ENCODE measurements at regions not wholly inside any gene's neighbourhood (a gene's known extent, or its start where the extent isn't known, plus 50 kb on each side); places are given as distances from the start of the nearest gene placed in this dataset.

DNA sequence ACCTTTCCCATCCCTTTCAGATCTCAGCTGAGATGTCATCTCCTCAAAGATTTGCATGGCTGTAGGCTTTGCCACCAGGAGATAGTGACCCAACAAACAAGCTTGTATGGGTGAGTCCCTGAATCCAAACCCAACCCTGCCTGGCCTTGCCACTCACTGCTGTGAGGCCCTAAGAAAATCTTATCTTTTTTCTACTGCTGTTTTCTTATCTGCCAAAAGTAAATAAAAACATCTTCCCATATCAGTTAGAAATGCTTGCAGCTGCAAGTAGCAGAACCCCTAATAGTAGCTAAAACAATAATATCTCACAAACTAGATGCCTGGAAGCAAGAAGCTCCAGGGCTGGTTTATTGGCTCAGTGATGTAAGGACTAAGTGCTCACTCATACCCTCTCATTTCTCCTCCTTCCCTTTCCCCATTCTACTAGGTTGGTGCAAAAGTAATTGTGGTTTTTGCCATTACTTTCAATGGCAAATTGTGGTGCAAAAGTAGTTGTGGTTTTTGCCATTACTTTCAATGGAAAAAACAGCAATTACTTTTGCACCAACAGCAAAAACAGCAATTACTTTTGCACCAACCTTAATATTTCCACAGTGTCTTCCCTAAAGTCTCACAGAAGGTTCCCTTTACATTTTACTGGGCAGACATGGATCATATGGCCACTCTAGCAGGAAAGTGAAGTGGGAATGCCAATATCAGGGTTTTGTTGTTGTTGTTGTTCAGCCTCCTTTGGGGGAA, 56.7 kb upstream of the PSMF1 start:
- no peak for DNase-seq (ENCODE audit: low read depth, low spot score)
- Histone ChIP-seq H2AFZ (ENCODE audit: control insufficient read depth, low read depth, low read length) (no peak overlapping the region), H3K79me2 (ENCODE audit: control insufficient read depth, insufficient read depth, low read length) (no peaks in the 10 kb centered on the region), H3K36me3 (ENCODE audit: control insufficient read depth in 2 of 2, insufficient read depth in 2 of 2, low read length in 1 of 2) (no peaks in the 10 kb centered on the region), H4K20me1 (ENCODE audit: control insufficient read depth, insufficient read depth) (no peaks in the 10 kb centered on the region), H3K4me1 (ENCODE audit: control insufficient read depth, insufficient read depth, low read length) (no peaks in the 10 kb centered on the region), H3K4me3 (no peak overlapping the region), H3K4me2 (ENCODE audit: control insufficient read depth, insufficient read depth) (no peak overlapping the region), H3K27me3 (replicated peaks in 1 of 2; ENCODE audit: control insufficient read depth in 2 of 2, insufficient read depth in 2 of 2, low read length in 1 of 2) (no peaks in the 10 kb centered on the region), H3K9ac (ENCODE audit: control insufficient read depth, insufficient read depth, low read length) (no peak overlapping the region), H3K27ac (ENCODE audit: control insufficient read depth, insufficient read depth) (no peak overlapping the region), H3K9me3 (replicated peaks; ENCODE audit: control insufficient read depth, insufficient read depth, low read length) (no peaks in the 10 kb centered on the region)
- in situ Hi-C loops (cut with MboI), result no loop called here
- ChIA-PET POLR2A (no interaction called here), CTCF (no interaction called here), RAD21 (ENCODE audit: unreplicated experiment) (no interaction called here), SMC1A (ENCODE audit: uncharacterized antibody, unreplicated experiment) (no interaction called here)
- BruUV-seq (replicated peaks), result no TSS peak
- TF ChIP-seq YBX1 (IDR thresholded peaks at IDR 0.05), result no peak
- 0 out of 2 replicates have a peak, but pooled peaks have one; percentile 21 for TF ChIP-seq ZBTB40 (IDR thresholded peaks at IDR 0.05; ENCODE audit: borderline replicate concordance)
- intact Hi-C loops (cut with micrococcal nuclease; ENCODE audit: unreplicated experiment), result no loop called here
- no peak for ATAC-seq
- FAIRE-seq, result no peak
